Heart left ventricle (tissue), 16 donors: ENCODE measurements at regions not wholly inside any gene's neighbourhood (a gene's known extent, or its start where the extent isn't known, plus 50 kb on each side); places are given as distances from the start of the nearest gene placed in this dataset.

Experiments
- ATAC-seq, 4 donors: fragments of 200-7000 bp; cut with Tn5 transposase; one replicate each; pipeline ENCODE4 v1.9.1; 2020 to 2022; ENCODE audit warnings: moderate library complexity in 4 of 4, mild to moderate bottlenecking in 3 of 4, moderate number of reproducible peaks in 1 of 4
- DNase-seq, 5 donors: peaks; one replicate each; pipeline ENCODE4 v3.0.0-alpha.2; 2020
- H3K27ac ChIP-seq, 12 donors: fragments of 200-600 bp; sonication (generic) in 4 of 12; one replicate each; pipeline versions ENCODE4 v1.5.0 to v1.8.0; 2016 to 2022; ENCODE audit warnings: mild to moderate bottlenecking in 2 of 12
- H3K27me3 ChIP-seq, 9 donors: fragments of 200-600 bp; sonication (generic) in 2 of 9; one replicate each; pipeline versions ENCODE4 v1.5.1 to v1.8.0; 2016 to 2022; ENCODE audit warnings: mild to moderate bottlenecking in 3 of 9
- H3K36me3 ChIP-seq, 9 donors: fragments of 200-600 bp; sonication (generic) in 2 of 9; one replicate each; pipeline versions ENCODE4 v1.5.0 to v1.8.0; 2018 to 2022; ENCODE audit warnings: mild to moderate bottlenecking in 2 of 9
- H3K4me1 ChIP-seq, 12 donors: fragments of 200-600 bp; sonication (generic) in 4 of 12; one replicate each; pipeline versions ENCODE4 v1.5.0 to v1.8.0; 2016 to 2022; ENCODE audit warnings: mild to moderate bottlenecking in 3 of 12
- H3K4me3 ChIP-seq, 12 donors: fragments of 200-600 bp; sonication (generic) in 4 of 12; one replicate each; pipeline versions ENCODE4 v1.5.0 to v1.8.0; 2017 to 2022; ENCODE audit warnings: mild to moderate bottlenecking in 9 of 12, moderate library complexity in 4 of 12
- H3K9me3 ChIP-seq, 12 donors: fragments of 200-600 bp; sonication (generic) in 4 of 12; one replicate each; pipeline versions ENCODE4 v1.5.0 to v1.8.0; 2016 to 2022; ENCODE audit warnings: mild to moderate bottlenecking in 1 of 12
- CTCF ChIP-seq, 12 donors: fragments of 200-600 bp; sonication (generic) in 4 of 12; IDR thresholded peaks; one replicate each; pipeline versions ENCODE4 v1.5.0 to v1.8.0; 2018 to 2022; ENCODE audit warnings: antibody characterized with exemption in 12 of 12, mild to moderate bottlenecking in 5 of 12
- POLR2A ChIP-seq, 2 donors: fragments of 450-650 bp; IDR thresholded peaks; one replicate each; pipeline ENCODE4 v1.6.1; 2017; ENCODE audit warnings: antibody characterized with exemption in 2 of 2, mild to moderate bottlenecking in 2 of 2, moderate library complexity in 2 of 2
- WGBS, 4 donors: extraction: QIAGEN DNeasy Blood & Tissue Kit in 2 of 4; methylation state at CpG; one replicate each; pipeline versions ENCODE4 v1.1.5 to v1.1.7; 2013 to 2018; 5-methylcytosine and 5-hydroxymethylcytosine counted together
- intact Hi-C, 10 donors: fragments of 100-400 bp; cut with DNase I; formaldehyde crosslinking; loops; one replicate each; pipeline versions ENCODE4 v1.11.1 to v1.14.2; 2022
- donor health status: ischemic (EF 13 %, LVEDD 7.1; RV severe dilation, severe dysfunction).
- donor health status: healthy with polysubstance abuse.
- donor health status: DM: no; HTN: yes; CAD: no.
- donor health status: DM: no; HTN: no; CAD: no.
- donor health status: ischemic (EF 25% LVEDD 6.9; RV normal size, moderate dysfunction).
- donor health status: ischemic (EF 25% LVEDD 5.7; RV mildly dilated, moderate dysfunction).
- donor health status: healthy.
- donor health status: DM: yes; HTN: yes; CAD: no.
- donor health status: ischemic (EF 35%, LVEDD 5.7; RV mildly dilated, moderate dysfunction).
- donor health status: nonischemic (EF 11% LVEDD 7.7; RV severe dilation, severe dysfunction).
- donor health status: DM: yes; HTN: yes; CAD: no.
- donor health status: PGD.
- donor health status: ischemic (EF 29% LVEDD 5.4; RV normal size, mild dysfunction).
- donor health status: nonischemic (EF 23%, LVEDD 6.1; RV moderate dilation, normal function).

GRCh38 chr17:53548252-53548651 lies 274.5 kb upstream of the KIF2B start:
- Histone ChIP-seq H3K27ac (no peak overlapping the region), H3K9me3 (no peaks in the 10 kb centered on the region), H3K4me1 (no peaks in the 10 kb centered on the region), H3K4me3 (no peak overlapping the region), H3K36me3 (no peaks in the 10 kb centered on the region), H3K27me3 (no peaks in the 10 kb centered on the region)
- DNase-seq (no peak), ATAC-seq (no peak)
- 84 to 93% (median 89%) methylated on average over 4 of the region's 4 CpGs for WGBS, 4 donors
- intact Hi-C loops: no loop called here
- no peak for TF ChIP-seq POLR2A (IDR thresholded peaks at IDR 0.05)
- TF ChIP-seq CTCF (IDR thresholded peaks at IDR 0.05): no peak

GRCh38 chr17:53543472-53543871 lies 279.3 kb upstream of the KIF2B start:
- intact Hi-C loops: no loop called here
- no peak for DNase-seq

GRCh38 chr17:53538129-53538617 lies 284.6 kb upstream of the KIF2B start:
- DNase-seq (no peak), ATAC-seq (no peak)
- no peaks in the 10 kb centered on the region for H3K4me1 ChIP-seq
- no peaks in the 10 kb centered on the region for H3K27me3 ChIP-seq
- no peak overlapping the region for H3K4me3 ChIP-seq
- no peaks in the 10 kb centered on the region for H3K36me3 ChIP-seq
- intact Hi-C loops: loop anchor here in 1 of 10 donors (5.0 kb wide), 1 partner anchor 49 kb away; no protein-coding TSS in a partner anchor
- no peak overlapping the region for H3K27ac ChIP-seq
- WGBS, 4 donors: 85 to 90% (median 87%) methylated on average over 2 of the region's 2 CpGs
- H3K9me3 ChIP-seq: no peaks in the 10 kb centered on the region
- TF ChIP-seq POLR2A (IDR thresholded peaks at IDR 0.05): no peak
- no peak for TF ChIP-seq CTCF (IDR thresholded peaks at IDR 0.05)

More at GRCh38 chr17:53543472-53543871, 279.3 kb upstream of the KIF2B start:
- H3K27me3 ChIP-seq: no peaks in the 10 kb centered on the region
- 20 to 30% (median 26%) methylated on average over 4 of the region's 4 CpGs for WGBS, 4 donors
- TF ChIP-seq CTCF (IDR thresholded peaks at IDR 0.05) (no peak), POLR2A (IDR thresholded peaks at IDR 0.05) (no peak)
- no peak for ATAC-seq
- H3K4me1 ChIP-seq: no peaks in the 10 kb centered on the region
- no peak overlapping the region for H3K4me3 ChIP-seq
- no peaks in the 10 kb centered on the region for H3K36me3 ChIP-seq
- no peak overlapping the region for H3K27ac ChIP-seq
- H3K9me3 ChIP-seq: no peaks in the 10 kb centered on the region

- no peaks in the 10 kb centered on the region for H3K4me1 ChIP-seq
- ATAC-seq: no peak
- intact Hi-C loops: no loop called here
Measured at GRCh38 chr17:53527473-53527872, 295.3 kb upstream of the KIF2B start.

More at GRCh38 chr17:53527473-53527872, 295.3 kb upstream of the KIF2B start:
- H3K36me3 ChIP-seq: no peaks in the 10 kb centered on the region
- no peaks in the 10 kb centered on the region for H3K27me3 ChIP-seq
- H3K9me3 ChIP-seq: peaks cover 0 to 5% (median 0%) of the 10 kb centered on the region in 12 donors
- no peak for TF ChIP-seq POLR2A (IDR thresholded peaks at IDR 0.05)
- TF ChIP-seq CTCF (IDR thresholded peaks at IDR 0.05): no peak
- H3K4me3 ChIP-seq: no peak overlapping the region
- no peak for DNase-seq
- no peak overlapping the region for H3K27ac ChIP-seq
